ENCODE measurements at regions not wholly inside any gene's neighbourhood (a gene's known extent, or its start where the extent isn't known, plus 50 kb on each side); places are given as distances from the start of the nearest gene placed in this dataset.

DNA sequence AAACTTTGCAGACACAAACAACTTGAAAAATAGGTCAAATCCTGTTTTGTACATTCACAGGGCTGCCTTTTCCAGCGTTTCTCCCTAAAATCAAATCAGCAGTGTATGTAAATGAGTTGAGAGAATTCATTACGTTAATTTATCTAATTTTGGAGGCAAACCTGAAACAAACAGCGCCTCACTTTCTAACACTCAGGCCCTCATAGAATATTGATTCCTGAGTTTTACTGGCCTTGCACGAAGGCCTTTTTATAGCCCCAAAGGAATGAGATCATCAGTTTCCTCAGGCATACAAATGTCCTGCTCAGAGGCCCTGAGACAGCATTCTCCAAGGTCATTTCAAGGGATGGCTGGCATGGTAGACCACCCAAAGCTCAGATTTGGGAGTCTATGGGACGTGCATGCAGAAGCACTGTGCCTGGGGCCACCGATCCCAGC lies 131.7 kb upstream of the CHST15 start:
- H3K36me3 ChIP-seq (replicated peaks; ENCODE audit: control insufficient read depth, insufficient read depth, low read length), result no peaks in the 10 kb centered on the region
- DNase-seq, result no peak
- H3K4me3 ChIP-seq (ENCODE audit: insufficient read depth, low read depth, low read length), result no peak overlapping the region
- no peaks in the 10 kb centered on the region for H3K27me3 ChIP-seq (ENCODE audit: control insufficient read depth, insufficient read depth, low read length)

DNA sequence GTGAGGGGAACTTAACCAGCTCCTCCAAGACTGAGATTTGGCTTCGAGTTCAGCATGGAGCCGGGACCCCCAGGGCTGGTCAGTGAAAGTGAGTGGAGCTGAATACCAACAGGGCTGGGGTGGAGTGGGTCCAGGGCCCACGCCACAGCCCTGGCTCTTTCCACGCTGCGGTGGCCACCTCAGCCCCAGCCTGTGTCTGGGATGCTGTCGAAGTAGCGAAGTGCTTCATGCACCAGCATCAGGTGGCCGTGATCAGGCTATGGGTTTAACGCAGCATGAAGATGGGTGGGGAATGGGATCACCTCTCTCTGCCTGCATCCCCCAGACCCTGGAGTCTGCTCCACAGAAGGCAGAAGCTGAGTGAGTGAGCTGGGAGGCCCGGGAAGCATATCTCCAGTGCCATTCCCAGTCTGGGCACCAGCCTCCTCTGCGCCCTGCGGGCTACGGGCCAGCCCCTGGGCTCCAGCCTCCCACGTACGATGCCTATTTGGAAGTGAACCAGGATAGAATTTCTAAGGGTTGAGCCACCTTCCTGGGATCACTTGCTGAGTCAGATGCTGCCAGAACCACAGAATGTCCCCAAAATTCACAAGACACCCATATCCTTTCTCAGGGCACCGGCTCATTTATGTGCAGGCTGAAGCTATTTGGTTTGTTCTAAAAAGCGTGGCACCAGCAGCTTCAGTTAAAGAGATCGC lies 131.1 kb upstream of the CHST15 start:
- H3K36me3 ChIP-seq (replicated peaks; ENCODE audit: control insufficient read depth, insufficient read depth, low read length), result no peaks in the 10 kb centered on the region
- H3K27me3 ChIP-seq (ENCODE audit: control insufficient read depth, insufficient read depth, low read length), result no peaks in the 10 kb centered on the region
- no peak for DNase-seq
- no peak overlapping the region for H3K4me3 ChIP-seq (ENCODE audit: insufficient read depth, low read depth, low read length)

DNA sequence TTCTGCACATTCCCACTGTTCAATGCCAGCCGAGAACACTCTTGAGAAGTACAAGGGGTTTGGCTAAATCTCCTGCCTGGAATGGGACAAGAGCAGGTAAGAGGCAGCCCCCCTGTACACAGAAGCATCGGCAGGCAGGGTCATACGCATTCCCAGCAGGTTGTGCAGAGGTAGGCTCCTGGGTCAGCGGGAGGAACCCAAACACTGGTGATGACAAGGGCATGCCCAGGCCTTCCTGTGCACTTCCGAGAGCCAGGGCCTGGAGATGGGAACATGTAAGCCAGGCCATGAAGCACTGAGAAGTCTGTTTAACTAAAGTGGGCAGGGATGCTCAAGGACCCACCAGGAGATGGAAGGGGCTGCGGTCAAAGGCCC lies 130.3 kb upstream of the CHST15 start:
- Histone ChIP-seq H3K36me3 (replicated peaks; ENCODE audit: control insufficient read depth, insufficient read depth, low read length) (no peaks in the 10 kb centered on the region), H3K4me3 (ENCODE audit: insufficient read depth, low read depth, low read length) (no peak overlapping the region)
- no peak for DNase-seq

DNA sequence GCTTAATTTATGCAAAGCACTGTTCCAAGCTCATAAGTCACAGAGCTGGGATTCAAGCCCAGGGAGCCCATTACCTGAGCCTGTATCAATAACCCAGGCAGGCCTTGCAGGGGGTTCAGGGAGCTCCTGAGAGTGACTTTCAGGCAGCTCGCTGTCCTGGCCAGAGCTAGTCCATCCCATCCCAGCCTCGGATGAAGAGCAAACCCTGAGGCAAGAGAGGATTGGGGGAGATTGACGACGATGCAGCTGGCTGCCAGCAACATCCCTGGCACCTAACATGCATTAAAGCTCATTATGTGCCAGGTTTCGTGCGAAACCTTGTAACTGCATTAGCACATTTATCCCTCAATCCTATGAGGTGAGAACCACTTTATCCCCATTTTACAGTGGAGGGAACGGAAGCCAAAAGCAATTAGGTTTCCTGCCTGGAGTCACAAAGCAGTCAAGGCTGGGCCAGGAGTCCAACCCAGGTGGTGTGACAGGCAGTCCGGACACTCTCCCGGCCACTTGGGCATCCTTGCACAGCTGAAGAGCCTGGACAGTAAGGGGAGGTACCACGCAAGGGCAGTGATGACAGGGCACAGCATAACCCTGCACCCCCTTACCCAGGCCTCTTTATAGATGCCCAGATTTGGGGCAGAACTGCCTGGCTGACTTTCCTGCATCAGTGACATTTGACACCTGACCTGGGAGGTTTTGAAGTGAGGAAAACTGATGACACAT lies 129.8 kb upstream of the CHST15 start:
- no peaks in the 10 kb centered on the region for H3K36me3 ChIP-seq (replicated peaks; ENCODE audit: control insufficient read depth, insufficient read depth, low read length)
- no peak overlapping the region for H3K4me3 ChIP-seq (ENCODE audit: insufficient read depth, low read depth, low read length)
- H3K27me3 ChIP-seq (ENCODE audit: control insufficient read depth, insufficient read depth, low read length), result no peaks in the 10 kb centered on the region
- DNase-seq, result no peak

More for the DNA sequence above, 130.3 kb upstream of the CHST15 start:
- H3K27me3 ChIP-seq (ENCODE audit: control insufficient read depth, insufficient read depth, low read length), result no peaks in the 10 kb centered on the region

DNA sequence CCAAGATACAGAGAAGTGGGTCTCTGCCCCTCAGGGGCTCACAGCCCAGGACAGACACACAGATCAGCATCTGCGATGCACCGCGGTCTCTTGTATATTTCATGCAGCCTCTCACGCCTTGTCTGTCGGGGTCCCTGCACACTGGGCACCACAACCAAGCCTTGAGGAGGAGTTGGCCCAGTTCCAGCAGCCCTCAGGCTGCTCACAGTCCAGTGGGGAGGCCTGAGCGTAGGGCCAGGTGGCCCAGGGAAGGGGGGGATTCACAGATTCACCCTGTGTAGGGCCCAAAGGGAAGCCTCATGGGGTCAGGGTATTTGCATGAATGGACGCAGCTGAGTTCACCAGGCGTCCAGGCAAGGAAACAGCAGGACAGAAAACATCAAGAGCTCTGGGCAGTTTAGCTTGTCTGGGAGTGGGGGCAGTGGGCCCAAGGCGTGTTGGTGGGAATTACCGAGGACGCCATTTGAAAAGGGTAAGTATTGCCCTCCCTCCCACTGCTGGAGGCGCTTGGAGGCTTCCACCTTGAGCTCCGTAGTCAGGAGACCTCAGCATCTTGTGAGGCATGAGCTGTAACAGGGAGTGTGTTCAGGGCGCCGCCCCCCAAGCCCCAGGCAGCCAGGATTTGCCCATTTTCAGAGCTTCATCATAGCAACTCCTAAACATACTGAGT lies 129.1 kb upstream of the CHST15 start:
- Histone ChIP-seq H3K36me3 (replicated peaks; ENCODE audit: control insufficient read depth, insufficient read depth, low read length) (no peaks in the 10 kb centered on the region), H3K4me3 (ENCODE audit: insufficient read depth, low read depth, low read length) (no peak overlapping the region), H3K27me3 (ENCODE audit: control insufficient read depth, insufficient read depth, low read length) (no peaks in the 10 kb centered on the region)
- DNase-seq, result peak; percentile 65

DNA sequence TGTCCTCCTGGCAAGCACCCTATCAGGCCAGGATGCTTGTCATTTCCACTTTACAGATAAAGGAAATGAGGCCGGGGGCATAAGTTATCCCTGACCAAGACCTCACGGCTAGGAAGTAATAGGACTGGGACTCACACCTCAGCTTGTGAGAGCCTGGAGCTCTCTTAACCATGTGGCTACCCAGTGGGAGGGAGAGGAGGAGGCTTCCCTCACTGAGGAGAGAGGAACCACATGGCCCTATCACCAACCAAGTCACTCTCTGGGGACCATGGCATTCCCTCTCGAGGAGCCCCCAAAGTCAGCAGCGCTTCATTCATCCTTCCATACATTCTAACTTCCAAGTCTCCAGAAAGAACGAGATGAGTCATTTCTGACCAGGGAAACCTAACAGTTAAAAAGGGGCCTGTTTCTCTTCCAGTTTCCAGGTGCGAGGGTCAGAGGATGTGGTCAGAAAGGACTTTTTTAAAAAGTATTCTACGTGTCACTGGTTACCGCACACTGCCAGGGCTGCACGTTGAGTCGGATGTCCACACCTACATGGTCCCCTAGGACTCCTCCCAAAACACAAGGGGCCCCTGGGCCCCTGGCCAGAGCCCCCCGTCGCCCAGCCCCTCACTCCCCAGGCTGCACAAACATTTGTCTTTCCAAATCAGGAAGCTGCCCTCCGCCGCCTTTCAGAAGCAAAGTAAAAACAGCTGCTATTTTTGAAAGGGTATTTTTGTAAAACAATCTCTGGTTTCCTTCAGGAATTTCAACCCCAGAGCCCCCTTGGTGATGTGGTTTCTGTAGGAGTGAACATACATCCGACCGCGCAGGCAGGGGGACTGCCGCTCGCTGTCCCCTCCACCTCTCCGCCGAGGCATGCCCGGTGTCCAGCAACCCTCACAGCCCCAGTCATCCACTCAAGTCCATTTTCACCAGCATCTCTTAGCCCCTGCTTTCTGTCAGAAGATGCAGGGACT lies 128.2 kb upstream of the CHST15 start:
- peak; percentile 65 for DNase-seq
- H3K27me3 ChIP-seq (ENCODE audit: control insufficient read depth, insufficient read depth, low read length), result no peaks in the 10 kb centered on the region
- no peaks in the 10 kb centered on the region for H3K36me3 ChIP-seq (replicated peaks; ENCODE audit: control insufficient read depth, insufficient read depth, low read length)
- H3K4me3 ChIP-seq (ENCODE audit: insufficient read depth, low read depth, low read length), result no peak overlapping the region

DNA sequence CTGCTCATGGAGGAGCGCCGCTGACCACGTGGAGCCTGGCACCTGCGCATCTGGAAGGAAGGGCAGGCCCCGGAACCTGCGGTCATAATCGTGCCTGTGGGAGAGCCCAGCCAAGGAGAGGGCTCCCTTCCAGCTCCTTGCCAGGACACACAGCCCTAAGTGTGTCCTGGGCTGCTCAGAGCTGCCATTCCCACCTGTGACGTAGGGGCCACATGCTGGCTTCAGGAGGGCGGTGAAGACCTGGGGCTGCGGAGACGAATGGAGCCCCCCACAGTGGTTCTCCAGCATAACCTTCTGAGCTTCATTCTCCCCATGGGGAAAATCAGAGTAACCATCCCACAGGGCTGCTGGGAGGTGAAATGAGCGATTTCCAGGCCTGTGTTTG lies 127.6 kb upstream of the CHST15 start:
- Histone ChIP-seq H3K4me3 (ENCODE audit: insufficient read depth, low read depth, low read length) (no peak overlapping the region), H3K36me3 (replicated peaks; ENCODE audit: control insufficient read depth, insufficient read depth, low read length) (no peaks in the 10 kb centered on the region), H3K27me3 (ENCODE audit: control insufficient read depth, insufficient read depth, low read length) (no peaks in the 10 kb centered on the region)
- no peak for DNase-seq

DNA sequence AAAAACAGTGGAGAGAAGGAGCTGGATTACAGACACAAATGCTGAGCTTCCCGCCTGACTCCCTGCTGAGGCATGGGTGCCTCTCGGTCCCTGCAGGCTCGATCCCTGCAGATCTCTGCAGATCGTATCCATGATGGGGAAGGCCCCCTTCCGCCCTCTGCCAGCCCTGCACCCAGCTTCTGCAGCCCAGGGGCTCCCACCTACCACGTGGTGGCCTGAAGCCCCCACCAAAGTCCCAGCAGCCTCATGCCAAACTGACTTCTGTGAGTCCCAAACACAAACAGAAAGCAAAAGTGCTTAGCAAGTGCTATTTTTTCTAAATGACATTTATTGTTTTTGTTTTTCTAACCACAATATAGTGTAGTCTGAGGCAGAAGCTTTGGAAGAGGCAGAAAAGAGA lies 127.1 kb upstream of the CHST15 start:
- Histone ChIP-seq H3K36me3 (replicated peaks; ENCODE audit: control insufficient read depth, insufficient read depth, low read length) (no peaks in the 10 kb centered on the region), H3K4me3 (ENCODE audit: insufficient read depth, low read depth, low read length) (no peak overlapping the region), H3K27me3 (ENCODE audit: control insufficient read depth, insufficient read depth, low read length) (no peaks in the 10 kb centered on the region)
- DNase-seq, result no peak

DNA sequence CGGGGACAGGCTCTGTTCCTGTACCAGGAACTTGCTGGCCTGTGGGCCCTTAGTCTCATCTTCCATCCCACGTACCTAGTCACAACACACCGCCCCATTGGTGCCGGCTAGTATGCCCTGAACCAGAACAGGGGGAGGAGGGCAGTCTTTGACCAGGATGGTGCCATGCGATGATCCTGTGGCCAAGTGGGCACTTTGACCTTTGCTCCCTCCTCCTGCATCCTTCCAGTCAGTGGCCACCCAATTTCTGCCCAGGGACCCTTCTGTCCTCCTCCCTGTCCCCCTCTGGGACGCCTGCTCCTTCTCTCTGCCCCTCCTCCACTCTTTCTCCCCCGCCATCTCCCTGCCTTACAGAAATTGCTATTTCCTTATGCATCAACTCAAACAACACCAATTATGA lies 126.3 kb upstream of the CHST15 start:
- no peaks in the 10 kb centered on the region for H3K27me3 ChIP-seq (ENCODE audit: control insufficient read depth, insufficient read depth, low read length)
- no peaks in the 10 kb centered on the region for H3K36me3 ChIP-seq (replicated peaks; ENCODE audit: control insufficient read depth, insufficient read depth, low read length)
- DNase-seq, result no peak
- no peak overlapping the region for H3K4me3 ChIP-seq (ENCODE audit: insufficient read depth, low read depth, low read length)

DNA sequence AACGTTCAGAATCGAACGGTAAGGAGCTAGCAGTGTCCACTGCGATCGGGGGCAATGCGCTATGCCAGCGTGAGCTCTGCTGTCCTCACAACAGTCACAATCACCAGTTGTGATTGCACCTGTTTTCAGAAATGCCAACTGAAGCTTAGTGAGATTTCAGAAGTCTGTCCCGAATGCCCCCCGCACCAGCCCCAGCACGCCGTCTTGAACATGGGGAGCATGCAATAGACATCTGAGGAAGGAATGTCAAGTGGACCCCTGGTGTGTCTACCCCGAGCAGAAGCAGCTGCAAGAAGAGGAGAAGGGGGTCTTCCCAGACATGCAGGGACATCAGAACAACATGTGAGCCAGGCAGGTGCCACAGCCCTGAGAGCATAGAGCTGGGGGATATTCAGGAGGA lies 125.7 kb upstream of the CHST15 start:
- no peak for DNase-seq
- H3K36me3 ChIP-seq (replicated peaks; ENCODE audit: control insufficient read depth, insufficient read depth, low read length), result no peaks in the 10 kb centered on the region
- no peaks in the 10 kb centered on the region for H3K27me3 ChIP-seq (ENCODE audit: control insufficient read depth, insufficient read depth, low read length)

DNA sequence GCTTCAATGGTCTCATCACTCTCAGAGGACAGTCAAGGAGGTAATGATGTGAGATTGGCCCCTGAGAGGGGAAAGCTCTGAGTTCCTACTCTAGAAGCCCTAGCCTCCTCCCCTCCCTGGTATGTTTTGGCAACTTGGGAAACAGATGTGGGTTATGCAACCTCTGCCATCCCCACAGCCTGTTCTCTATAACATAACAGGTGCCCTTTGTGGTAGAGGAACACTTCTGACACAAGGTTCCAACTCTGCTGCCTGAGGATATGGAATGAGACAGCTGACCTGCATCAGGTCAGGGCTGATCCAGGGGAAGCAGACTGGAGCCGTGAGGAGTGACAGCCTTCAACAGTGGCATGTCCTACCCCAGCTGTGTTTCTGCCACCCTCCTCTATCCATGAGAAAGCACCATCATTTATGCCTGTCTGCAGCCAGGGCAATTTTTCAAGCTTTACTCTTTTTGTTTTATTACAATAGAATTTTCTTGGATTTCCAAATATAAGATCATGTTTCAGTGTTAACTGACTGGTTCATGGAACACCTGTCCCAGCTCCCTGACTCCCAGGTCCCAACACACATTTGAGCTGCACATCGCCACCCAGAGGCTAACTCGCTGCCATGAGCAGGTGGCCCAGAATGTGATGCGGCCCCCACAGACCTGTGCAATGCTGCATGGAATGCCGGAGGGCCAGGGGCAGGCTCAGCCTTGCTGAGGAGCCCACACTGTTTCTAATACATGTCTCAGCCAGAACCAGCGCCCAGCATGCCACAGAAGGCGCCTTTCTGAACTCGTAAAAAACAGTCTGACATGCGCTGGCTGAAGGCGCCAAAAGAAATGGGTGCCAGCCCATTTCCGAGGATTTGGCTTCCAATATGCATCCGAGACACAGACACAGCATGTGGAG lies 124.8 kb upstream of the CHST15 start:
- no peaks in the 10 kb centered on the region for H3K36me3 ChIP-seq (replicated peaks; ENCODE audit: control insufficient read depth, insufficient read depth, low read length)
- H3K4me3 ChIP-seq (ENCODE audit: insufficient read depth, low read depth, low read length), result no peak overlapping the region
- H3K27me3 ChIP-seq (ENCODE audit: control insufficient read depth, insufficient read depth, low read length), result no peaks in the 10 kb centered on the region
- peak; percentile 84 for DNase-seq

More for the DNA sequence above, 125.7 kb upstream of the CHST15 start:
- H3K4me3 ChIP-seq (ENCODE audit: insufficient read depth, low read depth, low read length), result no peak overlapping the region

DNA sequence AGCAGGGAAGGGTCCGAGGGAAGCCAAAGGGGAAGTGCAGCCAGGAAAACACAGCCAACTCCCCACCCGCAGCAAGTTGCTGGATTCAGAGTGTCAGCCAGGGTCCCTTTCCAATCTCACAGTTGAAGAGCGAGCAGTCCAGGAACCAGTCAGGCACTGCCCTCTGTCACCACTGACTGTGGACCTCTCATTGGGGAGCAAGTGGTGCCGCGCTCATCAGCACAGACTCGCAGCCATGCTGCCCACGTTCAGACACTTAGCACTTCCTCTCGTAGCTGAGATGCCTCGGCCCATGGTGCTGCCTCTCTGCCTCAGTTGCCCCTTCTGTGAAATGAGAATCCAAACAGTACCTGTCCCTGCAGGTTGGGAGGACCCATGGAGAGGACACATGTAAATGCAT lies 123.6 kb upstream of the CHST15 start:
- no peak for DNase-seq
- no peaks in the 10 kb centered on the region for H3K36me3 ChIP-seq (replicated peaks; ENCODE audit: control insufficient read depth, insufficient read depth, low read length)
- no peaks in the 10 kb centered on the region for H3K27me3 ChIP-seq (ENCODE audit: control insufficient read depth, insufficient read depth, low read length)
- H3K4me3 ChIP-seq (ENCODE audit: insufficient read depth, low read depth, low read length), result no peak overlapping the region

DNA sequence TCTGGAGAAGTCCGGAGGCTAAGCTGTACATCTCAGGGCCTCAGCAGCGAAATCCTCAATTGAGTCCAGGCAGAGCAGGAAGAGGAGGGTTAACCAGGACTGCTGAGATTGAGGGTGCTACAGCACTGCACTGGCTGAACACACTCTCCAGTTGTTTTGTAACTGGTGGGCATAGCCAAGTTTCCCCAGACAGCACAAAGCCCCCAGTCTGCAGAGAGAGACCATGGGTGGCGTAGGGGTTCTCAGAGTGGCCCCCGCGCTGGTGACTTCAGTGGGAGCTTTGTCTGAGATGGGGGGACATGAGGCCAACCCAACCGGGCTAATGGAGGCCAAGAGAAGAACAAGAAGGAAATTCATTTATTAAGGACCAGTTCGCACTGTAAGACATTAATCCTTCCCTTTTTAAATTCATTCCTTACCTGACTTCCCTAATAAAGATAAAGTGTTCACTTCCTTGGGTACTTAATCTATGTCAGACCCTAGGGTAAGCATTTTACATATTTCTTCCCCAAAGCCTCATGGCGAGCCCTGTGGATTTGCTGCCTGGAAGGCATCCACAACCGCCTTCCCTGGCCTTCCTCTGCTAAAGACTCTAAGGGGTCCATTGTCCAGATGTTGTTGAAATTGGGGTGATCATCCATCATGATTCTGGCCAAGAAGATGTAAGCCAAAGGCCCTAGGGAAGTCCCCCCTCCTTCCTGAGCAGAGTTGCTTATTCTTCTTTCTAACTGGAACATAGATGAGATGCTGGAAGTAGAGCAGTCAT lies 121.4 kb upstream of the CHST15 start:
- Histone ChIP-seq H3K36me3 (replicated peaks; ENCODE audit: control insufficient read depth, insufficient read depth, low read length) (no peaks in the 10 kb centered on the region), H3K4me3 (ENCODE audit: insufficient read depth, low read depth, low read length) (no peak overlapping the region), H3K27me3 (ENCODE audit: control insufficient read depth, insufficient read depth, low read length) (no peaks in the 10 kb centered on the region)
- no peak for DNase-seq
